Activated CD4-positive, alpha-beta memory T cell treated with anti-CD3 and anti-CD28 coated beads for 36 hours (primary cell): ENCODE measurements at regions not wholly inside any gene's neighbourhood (a gene's known extent, or its start where the extent isn't known, plus 50 kb on each side); places are given as distances from the start of the nearest gene placed in this dataset.

Experiments used
- CTCF ChIA-PET: fragments of 350-600 bp; sonication (Branson Sonifier 250); formaldehyde crosslinking; loops from one replicate; lab custom pipeline; 2021; ENCODE audit warnings: antibody characterized with exemption, inconsistent platforms; lab: Charles Lee
- POLR2A ChIA-PET: fragments of 350-600 bp; sonication (Branson Sonifier 250); formaldehyde crosslinking; loops from one replicate; lab custom pipeline; 2021; ENCODE audit warnings: antibody characterized with exemption; lab: Charles Lee
- DNase-seq: peaks from one replicate; pipeline ENCODE4 v3.0.0-alpha.2; 2020
- H3K27ac Mint-ChIP-seq: one replicate; pipeline ENCODE4 v1.8.0; 2021; ENCODE audit warnings: mixed read lengths
- H3K27me3 Mint-ChIP-seq: one replicate; pipeline ENCODE4 v1.8.0; 2021; ENCODE audit warnings: mixed read lengths
- H3K36me3 Mint-ChIP-seq: one replicate; pipeline ENCODE4 v1.8.0; 2021; ENCODE audit warnings: mixed read lengths
- H3K4me1 Mint-ChIP-seq: one replicate; pipeline ENCODE4 v1.8.0; 2021; ENCODE audit warnings: low read depth, mixed read lengths
- H3K4me3 Mint-ChIP-seq: one replicate; pipeline ENCODE4 v1.8.0; 2021; ENCODE audit warnings: mild to moderate bottlenecking, mixed read lengths
- H3K9me3 Mint-ChIP-seq: one replicate; pipeline ENCODE4 v1.8.0; 2021; ENCODE audit warnings: mixed read lengths
- intact Hi-C: fragments of 100-400 bp; cut with micrococcal nuclease; formaldehyde crosslinking; loops from one replicate; pipeline ENCODE4 v1.15.1; 2023

GRCh38 chr15:39159833-39160232 lies 421.0 kb upstream of the THBS1 start:
- Mint-ChIP-seq H3K9me3 (no peaks in the 10 kb centered on the region), H3K27me3 (peaks cover 8% of the 10 kb centered on the region), H3K36me3 (no peaks in the 10 kb centered on the region), H3K4me3 (no peak overlapping the region), H3K27ac (no peak overlapping the region), H3K4me1 (no peaks in the 10 kb centered on the region)
- POLR2A ChIA-PET, result no interaction called here
- CTCF ChIA-PET, result no interaction called here
- intact Hi-C loops, result no loop called here
- DNase-seq, result no peak

GRCh38 chr15:39161096-39161495 lies 419.8 kb upstream of the THBS1 start:
- POLR2A ChIA-PET, result no interaction called here
- no peak overlapping the region for H3K4me3 Mint-ChIP-seq
- no peak for DNase-seq
- H3K4me1 Mint-ChIP-seq, result no peaks in the 10 kb centered on the region
- H3K9me3 Mint-ChIP-seq, result no peaks in the 10 kb centered on the region
- H3K36me3 Mint-ChIP-seq, result no peaks in the 10 kb centered on the region
- H3K27ac Mint-ChIP-seq, result no peak overlapping the region
- intact Hi-C loops, result no loop called here
- H3K27me3 Mint-ChIP-seq, result peaks cover 12% of the 10 kb centered on the region
- CTCF ChIA-PET, result no interaction called here

- Mint-ChIP-seq H3K4me1 (no peaks in the 10 kb centered on the region), H3K36me3 (no peaks in the 10 kb centered on the region), H3K27me3 (peaks cover 18% of the 10 kb centered on the region), H3K4me3 (no peak overlapping the region), H3K27ac (no peak overlapping the region), H3K9me3 (no peaks in the 10 kb centered on the region)
- POLR2A ChIA-PET, result no interaction called here
- intact Hi-C loops, result no loop called here
- DNase-seq, result no peak
- CTCF ChIA-PET, result no interaction called here
Observed at GRCh38 chr15:39165020-39165706, 415.7 kb upstream of the THBS1 start.

- intact Hi-C loops, result no loop called here
- no peak for DNase-seq
- ChIA-PET CTCF (no interaction called here), POLR2A (no interaction called here)
- peaks cover 24% of the 10 kb centered on the region for H3K27me3 Mint-ChIP-seq
- H3K9me3 Mint-ChIP-seq, result no peaks in the 10 kb centered on the region
- no peaks in the 10 kb centered on the region for H3K36me3 Mint-ChIP-seq
- H3K4me3 Mint-ChIP-seq, result no peak overlapping the region
- H3K27ac Mint-ChIP-seq, result no peak overlapping the region
- no peaks in the 10 kb centered on the region for H3K4me1 Mint-ChIP-seq
Observed at GRCh38 chr15:39167164-39168058, 413.5 kb upstream of the THBS1 start.

- ChIA-PET POLR2A (no interaction called here), CTCF (interaction anchor here (0.7 to 2.0 kb wide), 8 partner anchors 10 to 585 kb away, joined by 3 to 15 read pairs (median 3); partner anchors contain the start of gene THBS1)
- H3K4me3 Mint-ChIP-seq, result no peak overlapping the region
- peaks cover 19% of the 10 kb centered on the region for H3K27me3 Mint-ChIP-seq
- no peak overlapping the region for H3K27ac Mint-ChIP-seq
- H3K9me3 Mint-ChIP-seq, result no peaks in the 10 kb centered on the region
- intact Hi-C loops, result loop anchor here (1.0 kb wide), 1 partner anchor 408 kb away; no protein-coding TSS in a partner anchor
- H3K4me1 Mint-ChIP-seq, result no peaks in the 10 kb centered on the region
- no peaks in the 10 kb centered on the region for H3K36me3 Mint-ChIP-seq
- peak; percentile 48 for DNase-seq
Observed at GRCh38 chr15:39171944-39172368, 408.9 kb upstream of the THBS1 start.

GRCh38 chr15:39172380-39173281 lies 408.2 kb upstream of the THBS1 start:
- Mint-ChIP-seq H3K4me3 (no peak overlapping the region), H3K36me3 (no peaks in the 10 kb centered on the region), H3K4me1 (no peaks in the 10 kb centered on the region), H3K27ac (no peak overlapping the region), H3K9me3 (no peaks in the 10 kb centered on the region), H3K27me3 (peaks cover 15% of the 10 kb centered on the region)
- ChIA-PET CTCF (interaction anchor here (1.0 to 2.0 kb wide), 6 partner anchors 9 to 584 kb away, joined by 3 to 15 read pairs (median 4); partner anchors contain the start of gene THBS1), POLR2A (no interaction called here)
- no peak for DNase-seq
- intact Hi-C loops, result loop anchor here (1.0 kb wide), 1 partner anchor 408 kb away; no protein-coding TSS in a partner anchor

- Mint-ChIP-seq H3K4me3 (no peak overlapping the region), H3K4me1 (no peaks in the 10 kb centered on the region), H3K9me3 (no peaks in the 10 kb centered on the region), H3K36me3 (no peaks in the 10 kb centered on the region), H3K27ac (no peak overlapping the region), H3K27me3 (peaks cover 18% of the 10 kb centered on the region)
- POLR2A ChIA-PET, result no interaction called here
- intact Hi-C loops, result no loop called here
- CTCF ChIA-PET, result no interaction called here
- DNase-seq, result no peak
Observed at GRCh38 chr15:39173426-39173825, 407.5 kb upstream of the THBS1 start.

GRCh38 chr15:39174332-39174731 lies 406.5 kb upstream of the THBS1 start:
- H3K27me3 Mint-ChIP-seq, result peaks cover 18% of the 10 kb centered on the region
- H3K36me3 Mint-ChIP-seq, result no peaks in the 10 kb centered on the region
- H3K4me1 Mint-ChIP-seq, result no peaks in the 10 kb centered on the region
- ChIA-PET POLR2A (no interaction called here), CTCF (no interaction called here)
- H3K4me3 Mint-ChIP-seq, result no peak overlapping the region
- no peak overlapping the region for H3K27ac Mint-ChIP-seq
- intact Hi-C loops, result no loop called here
- no peaks in the 10 kb centered on the region for H3K9me3 Mint-ChIP-seq
- DNase-seq, result no peak

- ChIA-PET CTCF (no interaction called here), POLR2A (no interaction called here)
- intact Hi-C loops, result no loop called here
- Mint-ChIP-seq H3K9me3 (no peaks in the 10 kb centered on the region), H3K27ac (no peak overlapping the region), H3K4me3 (no peak overlapping the region), H3K27me3 (peaks cover 15% of the 10 kb centered on the region), H3K36me3 (no peaks in the 10 kb centered on the region), H3K4me1 (no peaks in the 10 kb centered on the region)
- DNase-seq, result no peak
Observed at GRCh38 chr15:39176030-39176429, 404.8 kb upstream of the THBS1 start.

GRCh38 chr15:39177561-39177960 lies 403.3 kb upstream of the THBS1 start:
- Mint-ChIP-seq H3K9me3 (no peaks in the 10 kb centered on the region), H3K36me3 (no peaks in the 10 kb centered on the region)
- CTCF ChIA-PET, result no interaction called here

GRCh38 chr15:39180030-39180429 lies 400.8 kb upstream of the THBS1 start:
- ChIA-PET CTCF (interaction anchor here (0.6 kb wide), 1 partner anchor 251 kb away, joined by 6 read pairs; no protein-coding TSS in a partner anchor), POLR2A (no interaction called here)
- no peak for DNase-seq
- H3K9me3 Mint-ChIP-seq, result no peaks in the 10 kb centered on the region
- H3K4me1 Mint-ChIP-seq, result no peaks in the 10 kb centered on the region
- H3K27ac Mint-ChIP-seq, result no peak overlapping the region
- H3K36me3 Mint-ChIP-seq, result no peaks in the 10 kb centered on the region
- H3K27me3 Mint-ChIP-seq, result peaks cover 6% of the 10 kb centered on the region
- intact Hi-C loops, result no loop called here
- no peak overlapping the region for H3K4me3 Mint-ChIP-seq

More at GRCh38 chr15:39177561-39177960, 403.3 kb upstream of the THBS1 start:
- no peak overlapping the region for H3K4me3 Mint-ChIP-seq
- H3K27ac Mint-ChIP-seq, result no peak overlapping the region
- peaks cover 14% of the 10 kb centered on the region for H3K27me3 Mint-ChIP-seq
- intact Hi-C loops, result no loop called here
- H3K4me1 Mint-ChIP-seq, result no peaks in the 10 kb centered on the region
- POLR2A ChIA-PET, result no interaction called here
- DNase-seq, result no peak
